NAMALWA (cell line): ENCODE measurements at regions not wholly inside any gene's neighbourhood (a gene's known extent, or its start where the extent isn't known, plus 50 kb on each side); places are given as distances from the start of the nearest gene placed in this dataset.
"Not testable (repeated sequence)": the region's sequence is repeated elsewhere in the genome, so short reads cannot be mapped to it uniquely, and the experiment has no call there.

Source experiments
- DNase-seq: peaks from one replicate; pipeline ENCODE4 v3.0.0-alpha.2; 2015; ENCODE audit warnings: low spot score

GRCh38 chr15:38814891-38815290, 250.3 kb upstream of the RASGRP1 start:
- DNase-seq: no peak

DNA sequence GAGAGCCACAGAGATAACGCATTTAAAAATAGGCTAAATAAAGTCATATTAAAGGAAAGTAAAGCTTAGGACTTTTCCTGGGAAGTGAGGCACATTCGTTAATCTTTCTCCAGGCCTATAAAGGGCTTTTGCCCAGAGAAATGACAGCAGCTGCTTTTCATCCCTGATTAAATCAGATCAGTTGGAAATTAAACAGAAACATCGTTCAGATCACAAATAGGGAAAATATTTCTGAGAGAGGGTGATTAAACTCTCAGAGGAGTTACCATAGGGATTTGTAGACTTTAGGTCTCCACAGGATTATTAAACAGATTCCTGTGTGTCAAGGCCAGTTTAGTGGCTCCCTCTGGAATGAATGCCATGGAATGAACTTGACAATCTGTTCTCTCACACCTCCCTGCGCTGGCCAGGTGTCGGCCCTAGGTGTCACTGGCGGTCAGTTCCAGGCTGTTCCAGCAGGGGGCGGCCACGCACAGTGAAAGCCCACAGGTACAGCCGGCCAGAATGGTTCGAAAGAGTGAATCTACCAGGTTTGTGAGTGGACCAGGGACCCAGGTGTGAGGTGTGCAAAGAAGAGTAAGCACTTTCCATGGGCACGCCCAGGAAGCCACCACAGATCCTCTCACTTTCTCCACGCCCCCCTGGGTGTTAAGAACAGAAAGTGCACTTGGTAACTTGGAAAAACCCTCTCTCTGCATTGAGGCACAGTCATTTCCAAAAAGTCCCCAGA, 253.0 kb upstream of the RASGRP1 start:
- DNase-seq: peak; percentile 76

- no peak for DNase-seq
These were observed 253.7 kb upstream of the RASGRP1 start for GRCh38 chr15:38818157-38818790.

DNA sequence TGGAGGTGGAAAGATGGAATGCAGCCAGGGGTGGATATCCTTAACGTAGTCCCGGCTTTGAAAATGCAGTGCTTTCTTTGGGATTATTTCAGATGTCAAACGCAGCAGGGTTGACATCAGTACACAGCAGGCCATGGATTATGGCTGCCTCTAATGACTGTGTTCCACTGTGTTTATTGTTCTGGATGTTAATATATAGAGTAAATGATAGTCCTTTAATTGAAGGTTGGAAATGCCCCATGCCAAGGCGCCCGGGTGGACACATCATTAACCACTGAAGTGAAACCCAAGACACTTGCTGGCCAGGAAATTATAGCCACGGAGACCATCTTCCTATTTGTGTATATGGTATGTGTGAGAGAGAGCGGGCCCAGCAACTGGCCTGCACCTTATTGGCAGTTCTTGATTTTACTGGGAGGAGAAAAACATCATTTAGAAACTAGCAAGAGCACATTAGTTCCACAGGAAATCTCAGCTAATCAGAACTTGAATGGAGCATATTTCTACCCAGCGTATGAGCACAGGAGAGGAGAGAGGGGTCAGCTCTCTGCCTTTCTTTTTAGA, 254.9 kb upstream of the RASGRP1 start:
- DNase-seq: no peak

GRCh38 chr15:38823263-38823662, 258.6 kb upstream of the RASGRP1 start:
- DNase-seq: no peak

DNA sequence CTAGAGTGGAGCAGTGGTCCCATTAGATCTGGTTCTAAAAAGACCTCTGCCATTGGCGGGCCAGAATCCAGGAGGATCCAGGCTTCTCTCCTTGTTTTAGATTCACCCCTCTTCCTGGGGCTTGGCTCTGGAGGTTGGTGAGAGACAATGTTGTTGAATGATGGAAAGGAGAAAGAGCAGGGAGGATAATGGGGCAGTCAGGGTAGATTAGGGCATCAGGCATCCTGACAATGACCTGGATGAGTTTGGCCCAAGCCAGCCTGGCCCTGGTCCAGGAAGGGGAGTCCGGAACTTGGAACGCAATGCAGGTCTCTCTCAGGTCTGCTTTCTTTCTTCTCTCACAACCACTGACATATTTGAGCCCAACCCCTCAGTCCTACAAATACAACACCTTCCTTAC, 260.1 kb upstream of the RASGRP1 start:
- no peak for DNase-seq

GRCh38 chr15:38826880-38827279, 262.3 kb upstream of the RASGRP1 start:
- DNase-seq: no peak

DNA sequence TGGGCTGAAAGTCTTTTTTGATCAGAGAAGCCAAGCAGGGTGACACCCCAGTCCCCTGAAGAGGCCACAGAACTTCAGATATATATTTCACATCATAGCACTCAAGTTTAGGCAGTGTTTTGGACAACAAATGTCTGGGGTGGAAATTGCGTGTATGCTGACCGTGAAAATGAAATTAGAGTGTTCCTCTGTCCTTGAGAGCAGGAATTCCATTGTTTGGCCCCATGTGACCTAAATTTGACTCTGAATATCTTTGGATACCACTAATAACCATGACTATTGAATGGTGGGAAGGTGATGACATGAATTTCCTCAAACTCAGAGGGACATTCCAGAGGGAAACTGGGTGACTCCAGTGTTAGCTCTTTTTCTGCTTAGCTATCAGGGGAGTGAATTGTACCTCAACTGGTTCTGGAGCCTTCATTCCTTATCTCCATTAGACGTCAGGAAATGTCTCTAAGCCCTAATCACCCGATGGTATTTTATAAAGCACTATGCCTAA, 263.5 kb upstream of the RASGRP1 start:
- DNase-seq: no peak

- DNase-seq: no peak
These were observed 264.5 kb upstream of the RASGRP1 start for GRCh38 chr15:38829086-38829485.

GRCh38 chr15:38842226-38842625, 277.6 kb upstream of the RASGRP1 start:
- DNase-seq: no peak

GRCh38 chr15:38843051-38843501, 278.5 kb upstream of the RASGRP1 start:
- no peak for DNase-seq

DNA sequence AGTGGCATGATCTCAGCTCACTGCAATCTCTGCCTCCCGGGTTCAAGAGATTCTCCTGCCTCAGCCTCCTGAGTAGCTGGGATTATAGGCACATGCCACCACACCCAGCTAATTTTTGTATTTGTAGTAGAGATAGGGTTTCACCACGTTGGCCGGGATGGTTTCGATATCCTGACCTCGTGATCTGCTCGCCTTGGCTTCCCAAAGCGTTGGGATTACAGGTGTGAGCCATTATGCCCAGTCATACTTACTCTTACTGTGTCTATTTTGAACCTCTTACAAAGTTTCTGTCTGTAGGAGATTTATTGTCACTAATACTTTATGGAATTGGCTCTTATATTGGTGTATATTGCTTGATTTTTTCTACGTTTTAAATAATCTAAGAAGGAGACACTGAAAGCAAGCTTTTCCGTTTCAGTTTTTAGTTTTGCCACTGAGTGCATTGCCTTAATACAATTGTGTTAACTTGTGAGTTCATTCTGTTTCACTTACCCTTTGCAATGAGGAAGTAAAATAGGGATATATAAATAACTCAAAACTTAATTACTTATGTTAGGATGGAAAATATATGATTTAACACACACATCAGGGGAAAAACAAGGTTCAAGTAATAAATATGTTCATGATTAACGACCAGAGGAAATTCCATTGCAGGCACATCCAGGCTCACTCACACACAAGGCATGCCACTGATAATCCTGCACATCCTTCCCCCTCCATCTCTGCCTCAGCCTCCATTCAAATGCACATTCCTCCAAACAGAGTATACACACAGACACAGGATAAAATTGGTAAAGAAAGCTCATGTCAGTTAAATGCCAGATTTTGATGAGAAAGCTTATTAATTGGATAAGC, 279.3 kb upstream of the RASGRP1 start:
- DNase-seq: no peak

GRCh38 chr15:38844736-38845135, 280.1 kb upstream of the RASGRP1 start:
- DNase-seq: no peak

DNA sequence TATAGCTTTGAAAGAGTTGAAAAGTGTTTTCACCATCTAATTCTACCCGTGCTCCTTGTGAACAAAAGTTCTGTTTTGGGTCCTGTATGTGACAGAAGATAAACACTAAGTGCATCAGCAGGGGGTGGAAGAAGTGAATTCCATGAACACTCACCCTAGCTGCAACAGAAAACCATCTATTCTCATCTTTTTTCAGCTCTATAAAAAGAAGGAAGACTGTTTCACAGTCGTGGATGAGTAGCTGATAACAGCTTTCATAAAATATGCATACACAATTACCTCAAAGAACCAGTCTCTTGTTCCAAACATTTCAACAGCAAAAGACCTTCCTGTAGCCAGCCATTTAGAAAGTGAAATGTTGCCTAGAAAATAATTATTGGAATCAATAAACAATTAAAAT, 281.7 kb upstream of the RASGRP1 start:
- no peak for DNase-seq

- DNase-seq: no peak
These were observed 283.1 kb upstream of the RASGRP1 start for GRCh38 chr15:38847666-38848065.

DNA sequence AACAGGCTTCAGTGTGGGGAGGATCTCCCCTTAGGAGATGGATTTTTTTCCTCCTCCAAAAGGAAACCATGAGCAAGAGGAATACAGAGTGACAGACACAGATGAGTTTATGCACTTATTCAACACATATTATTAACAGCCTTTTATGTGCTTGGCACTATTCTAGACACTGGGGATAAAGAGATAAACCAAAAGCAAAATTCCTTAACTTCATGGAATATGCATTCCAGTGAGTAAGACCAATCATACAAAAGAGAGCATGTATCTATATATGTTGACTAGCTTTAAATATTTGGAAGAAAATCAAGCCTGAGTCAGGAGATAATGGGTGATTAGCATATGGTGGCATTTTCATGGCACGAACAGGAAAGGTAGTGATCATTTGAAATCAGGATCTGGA, 284.4 kb upstream of the RASGRP1 start:
- DNase-seq: no peak

DNA sequence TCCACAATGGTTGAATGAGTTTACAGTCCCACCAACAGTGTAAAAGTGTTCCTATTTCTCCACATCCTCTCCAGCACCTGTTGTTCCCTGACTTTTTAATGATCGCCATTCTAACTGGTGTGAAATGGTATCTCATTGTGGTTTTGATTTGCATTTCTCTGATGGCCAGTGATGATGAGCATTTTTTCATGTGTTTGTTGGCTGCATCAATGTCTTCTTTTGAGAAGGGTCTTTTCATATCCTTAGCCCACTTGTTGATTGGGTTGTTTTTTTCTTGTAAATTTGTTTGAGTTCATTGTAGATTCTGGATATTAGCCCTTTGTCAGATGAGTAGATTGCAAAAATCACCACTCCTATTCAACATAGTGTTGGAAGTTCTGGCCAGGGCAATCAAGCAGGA, 287.6 kb upstream of the RASGRP1 start:
- not testable (repeated sequence) for DNase-seq

DNA sequence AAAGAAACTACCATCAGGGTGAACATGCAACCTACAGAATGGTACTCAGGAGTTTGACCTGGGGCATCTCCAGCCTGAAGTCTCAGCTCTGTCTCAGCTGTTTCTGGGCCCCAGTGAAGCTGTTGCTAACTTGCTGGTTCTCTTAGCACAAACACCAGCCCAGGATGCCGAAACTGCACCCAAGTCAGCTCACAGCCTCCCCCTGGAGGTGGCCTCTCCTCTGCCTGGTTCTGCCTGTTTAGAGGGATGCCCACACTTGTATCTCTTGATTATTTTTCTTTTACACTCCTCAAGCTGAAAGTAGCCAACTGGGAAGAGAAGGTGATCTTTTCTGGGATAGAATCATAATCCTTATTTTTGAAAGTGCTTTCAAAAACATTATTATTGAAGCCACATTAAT, 289.0 kb upstream of the RASGRP1 start:
- peak; percentile 57 for DNase-seq

DNA sequence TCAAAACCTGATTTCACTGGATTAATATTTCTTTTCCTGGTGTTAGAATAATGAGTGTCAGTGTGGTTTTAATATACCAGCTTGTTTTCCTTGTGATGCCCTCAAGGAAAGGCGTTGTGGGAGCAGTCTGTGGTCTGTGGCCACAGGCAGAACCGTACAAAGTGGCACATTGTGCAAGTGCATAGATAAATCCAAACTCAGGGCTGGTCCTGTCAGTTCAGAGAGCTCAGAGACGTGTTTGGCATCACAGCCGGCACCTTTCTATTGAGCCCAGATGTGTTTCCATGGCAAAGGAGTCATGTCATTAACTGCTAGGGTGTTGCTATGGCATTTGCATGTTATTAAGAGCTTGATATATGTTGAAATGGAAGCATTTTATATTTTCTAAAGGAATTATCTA, 289.9 kb upstream of the RASGRP1 start:
- DNase-seq: no peak

- peak; percentile 9 for DNase-seq
These were observed 293.2 kb upstream of the RASGRP1 start for GRCh38 chr15:38857814-38858213.

- DNase-seq: no peak
These were observed 295.0 kb upstream of the RASGRP1 start for GRCh38 chr15:38859574-38859973.

DNA sequence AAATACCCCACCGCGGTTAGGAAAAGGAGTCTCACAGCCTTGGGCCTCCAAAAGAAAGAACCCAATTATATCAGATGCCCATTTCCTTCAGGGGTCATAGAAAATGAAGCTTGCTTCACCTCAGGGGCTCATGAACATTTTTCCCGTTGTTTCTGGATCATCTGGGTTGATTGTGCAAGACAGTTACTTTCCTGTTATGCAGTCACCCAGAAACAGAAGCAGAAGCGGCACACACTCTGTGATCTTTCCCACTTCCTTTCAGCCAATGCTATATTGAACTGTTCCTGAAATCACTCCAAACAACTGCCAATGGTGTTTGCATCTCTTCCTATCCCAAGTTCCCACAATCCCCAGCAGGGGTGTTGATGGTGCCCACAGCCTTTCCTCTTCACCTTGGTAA, 295.6 kb upstream of the RASGRP1 start:
- DNase-seq: no peak
